Neural crest cell (in vitro differentiated cells): ENCODE measurements at regions not wholly inside any gene's neighbourhood (a gene's known extent, or its start where the extent isn't known, plus 50 kb on each side); places are given as distances from the start of the nearest gene placed in this dataset.

Experiments
- DNase-seq: peaks from one replicate; pipeline ENCODE4 v3.0.0; 2021; ENCODE audit warnings: low read depth, mixed read lengths, low spot score
- H3K27ac Mint-ChIP-seq: one replicate; pipeline ENCODE4 v1.8.0; 2021; ENCODE audit warnings: mild to moderate bottlenecking, mixed read lengths; ENCODE audit not compliant: unreplicated experiment
- H3K27me3 Mint-ChIP-seq: 2 replicates; pipeline ENCODE4 v1.8.0; 2021; ENCODE audit warnings: low read depth, mild to moderate bottlenecking, mixed read lengths
- H3K36me3 Mint-ChIP-seq: 2 replicates; pipeline ENCODE4 v1.8.0; 2021; ENCODE audit warnings: low read depth, mild to moderate bottlenecking, mixed read lengths
- H3K4me1 Mint-ChIP-seq: 2 replicates; pipeline ENCODE4 v1.8.0; 2021; ENCODE audit warnings: mixed read lengths
- H3K4me3 Mint-ChIP-seq: one replicate; pipeline ENCODE4 v1.8.0; 2021; ENCODE audit warnings: mild to moderate bottlenecking, mixed read lengths
- H3K9me3 Mint-ChIP-seq: 2 replicates; pipeline ENCODE4 v1.8.0; 2021; ENCODE audit warnings: mixed read lengths
- TF ChIP-seq, protein P1 (sequence below): fragments of 200-600 bp; sonication (generic); conservative IDR thresholded peaks from 2 replicates; pipeline ENCODE4 v1.5.0; 2021; ENCODE audit warnings: antibody characterized with exemption, mild to moderate bottlenecking

DNA sequence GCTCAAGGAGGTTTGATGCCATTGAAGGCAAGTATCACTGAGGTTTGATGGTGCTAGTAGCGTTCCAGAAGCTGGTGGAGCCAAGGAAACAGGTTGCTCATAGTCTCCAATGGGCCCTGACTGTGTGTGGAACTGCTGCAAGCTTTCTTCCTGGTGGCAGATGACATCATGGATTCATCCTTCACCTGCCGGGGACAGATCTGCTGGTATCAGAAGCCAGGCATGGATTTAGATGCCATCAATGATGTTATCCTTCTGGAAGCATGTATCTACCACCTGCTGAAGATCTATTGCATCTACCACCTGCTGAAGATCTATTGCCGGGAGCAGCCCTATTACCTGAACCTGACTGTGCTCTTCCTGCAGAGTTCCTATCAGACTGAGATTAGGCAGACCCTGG is 734.4 kb downstream of the PLA2G4A start:
- no peak overlapping the region for H3K4me3 Mint-ChIP-seq
- no peaks in the 10 kb centered on the region for H3K4me1 Mint-ChIP-seq
- DNase-seq, result no peak
- no peaks in the 10 kb centered on the region for H3K27me3 Mint-ChIP-seq
- H3K36me3 Mint-ChIP-seq, result no peaks in the 10 kb centered on the region
- TF ChIP-seq, protein P1, sequence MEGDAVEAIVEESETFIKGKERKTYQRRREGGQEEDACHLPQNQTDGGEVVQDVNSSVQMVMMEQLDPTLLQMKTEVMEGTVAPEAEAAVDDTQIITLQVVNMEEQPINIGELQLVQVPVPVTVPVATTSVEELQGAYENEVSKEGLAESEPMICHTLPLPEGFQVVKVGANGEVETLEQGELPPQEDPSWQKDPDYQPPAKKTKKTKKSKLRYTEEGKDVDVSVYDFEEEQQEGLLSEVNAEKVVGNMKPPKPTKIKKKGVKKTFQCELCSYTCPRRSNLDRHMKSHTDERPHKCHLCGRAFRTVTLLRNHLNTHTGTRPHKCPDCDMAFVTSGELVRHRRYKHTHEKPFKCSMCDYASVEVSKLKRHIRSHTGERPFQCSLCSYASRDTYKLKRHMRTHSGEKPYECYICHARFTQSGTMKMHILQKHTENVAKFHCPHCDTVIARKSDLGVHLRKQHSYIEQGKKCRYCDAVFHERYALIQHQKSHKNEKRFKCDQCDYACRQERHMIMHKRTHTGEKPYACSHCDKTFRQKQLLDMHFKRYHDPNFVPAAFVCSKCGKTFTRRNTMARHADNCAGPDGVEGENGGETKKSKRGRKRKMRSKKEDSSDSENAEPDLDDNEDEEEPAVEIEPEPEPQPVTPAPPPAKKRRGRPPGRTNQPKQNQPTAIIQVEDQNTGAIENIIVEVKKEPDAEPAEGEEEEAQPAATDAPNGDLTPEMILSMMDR, result no peak
- no peak overlapping the region for H3K27ac Mint-ChIP-seq
- H3K9me3 Mint-ChIP-seq, result peaks cover 6% of the 10 kb centered on the region

DNA sequence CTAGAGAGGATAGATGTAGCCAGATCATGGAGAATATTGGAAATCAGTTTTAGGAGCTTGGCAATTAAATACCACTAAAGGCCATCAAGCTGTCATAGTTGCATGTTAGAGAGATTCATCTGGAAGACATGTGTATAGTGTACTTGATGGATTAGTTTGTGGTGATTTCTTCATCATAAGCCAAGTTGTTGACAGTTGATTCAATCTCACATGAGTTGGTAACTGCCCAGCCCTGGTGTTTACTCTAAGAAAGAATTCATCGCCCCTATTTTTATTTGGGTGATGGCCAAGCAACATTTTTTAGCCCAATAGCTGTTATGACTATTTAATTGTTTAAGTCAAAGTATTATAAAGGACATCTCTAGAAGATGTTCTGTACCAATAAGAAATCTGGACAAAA is 737.6 kb downstream of the PLA2G4A start:
- no peaks in the 10 kb centered on the region for H3K36me3 Mint-ChIP-seq
- H3K27me3 Mint-ChIP-seq, result no peaks in the 10 kb centered on the region
- H3K9me3 Mint-ChIP-seq, result peaks cover 6% of the 10 kb centered on the region
- H3K27ac Mint-ChIP-seq, result no peak overlapping the region
- no peak overlapping the region for H3K4me3 Mint-ChIP-seq
- no peaks in the 10 kb centered on the region for H3K4me1 Mint-ChIP-seq
- DNase-seq, result no peak
- TF ChIP-seq, protein P1, result no peak

DNA sequence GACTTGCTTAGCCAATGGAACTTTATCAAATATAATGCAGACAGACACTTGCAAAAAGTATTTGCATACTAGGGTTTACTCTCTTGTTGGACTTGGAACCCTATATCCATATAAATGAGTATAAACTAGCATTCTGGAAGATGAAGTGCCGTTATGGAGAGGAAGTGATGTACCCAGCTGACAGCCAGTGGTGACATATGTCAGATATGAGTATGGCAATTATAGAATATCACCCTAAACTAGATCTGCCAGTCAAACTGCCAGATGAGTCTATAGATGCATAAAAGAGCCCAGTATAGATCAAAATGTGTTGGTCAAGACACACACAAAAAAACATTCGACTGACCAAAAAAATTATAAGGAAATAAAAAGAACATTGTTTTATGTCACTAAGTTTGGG is 739.3 kb downstream of the PLA2G4A start:
- H3K9me3 Mint-ChIP-seq, result peaks cover 6% of the 10 kb centered on the region
- H3K4me1 Mint-ChIP-seq, result no peaks in the 10 kb centered on the region
- no peaks in the 10 kb centered on the region for H3K27me3 Mint-ChIP-seq
- no peak for DNase-seq
- H3K4me3 Mint-ChIP-seq, result no peak overlapping the region
- TF ChIP-seq, protein P1, result no peak
- no peak overlapping the region for H3K27ac Mint-ChIP-seq
- H3K36me3 Mint-ChIP-seq, result no peaks in the 10 kb centered on the region

DNA sequence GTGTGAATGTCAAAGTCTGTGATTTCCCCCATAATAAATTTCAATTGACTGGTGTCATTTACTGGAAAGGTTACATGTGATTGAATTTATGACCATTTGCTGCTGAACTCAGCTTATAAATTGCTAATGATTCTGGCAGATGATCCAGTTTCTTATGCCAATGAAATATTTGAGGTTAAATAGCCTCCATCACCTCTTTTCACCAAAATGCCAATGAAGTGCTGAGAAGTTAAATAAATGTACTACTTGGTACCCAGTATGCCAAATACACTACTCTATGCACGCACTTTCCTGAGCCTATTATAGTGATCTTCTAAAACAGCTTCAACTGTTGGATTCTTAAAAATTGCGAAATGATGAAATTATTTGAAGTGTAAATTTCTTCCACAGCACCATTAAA is 741.4 kb downstream of the PLA2G4A start:
- no peaks in the 10 kb centered on the region for H3K27me3 Mint-ChIP-seq
- H3K4me3 Mint-ChIP-seq, result no peak overlapping the region
- no peak overlapping the region for H3K27ac Mint-ChIP-seq
- peaks cover 6% of the 10 kb centered on the region for H3K9me3 Mint-ChIP-seq
- H3K4me1 Mint-ChIP-seq, result peaks cover 2% of the 10 kb centered on the region
- no peaks in the 10 kb centered on the region for H3K36me3 Mint-ChIP-seq
- no peak for DNase-seq
- TF ChIP-seq, protein P1, result no peak

DNA sequence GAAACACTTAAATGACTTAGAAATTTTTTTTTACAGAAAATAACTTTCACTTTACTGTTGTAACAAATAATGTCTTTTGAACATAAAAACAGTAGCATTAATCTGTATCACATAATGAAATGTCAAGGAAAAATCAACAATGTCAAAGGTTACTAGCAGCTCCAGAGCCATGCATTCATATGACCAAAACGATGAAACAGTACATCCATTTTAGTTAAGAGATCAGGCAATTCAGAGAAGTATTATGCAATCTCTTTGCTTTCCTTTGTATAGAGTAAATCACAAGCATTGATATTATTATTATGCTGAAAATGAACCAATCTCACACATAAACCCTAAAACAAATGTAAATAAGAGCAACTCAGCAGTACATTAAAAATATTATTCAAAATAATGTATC is 748.9 kb downstream of the PLA2G4A start:
- Mint-ChIP-seq H3K4me1 (peaks cover 15% of the 10 kb centered on the region), H3K27ac (no peak overlapping the region)
- TF ChIP-seq, protein P1, result no peak

DNA sequence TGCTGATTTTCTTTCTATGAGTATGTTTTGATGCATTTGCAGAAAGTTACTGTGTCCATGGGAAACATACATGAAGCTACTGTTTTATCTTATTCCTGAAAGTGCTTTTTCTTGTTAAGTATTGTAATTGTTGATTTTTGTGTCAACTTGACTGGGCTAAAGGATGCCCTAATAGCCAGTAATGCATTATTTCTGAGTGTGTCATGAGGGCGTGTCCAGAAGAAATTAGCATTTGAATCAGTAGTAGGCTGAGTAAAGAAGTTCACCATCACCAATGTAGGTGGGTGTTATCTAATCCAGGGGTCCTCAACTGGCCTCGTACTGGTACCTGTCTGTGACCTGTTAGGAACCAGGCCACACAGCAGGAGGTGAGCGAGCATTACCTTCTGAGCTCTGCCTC is 760.2 kb downstream of the PLA2G4A start:
- Mint-ChIP-seq H3K4me3 (no peak overlapping the region), H3K27ac (no peak overlapping the region), H3K4me1 (no peaks in the 10 kb centered on the region), H3K9me3 (no peaks in the 10 kb centered on the region), H3K27me3 (no peaks in the 10 kb centered on the region), H3K36me3 (no peaks in the 10 kb centered on the region)
- no peak for DNase-seq
- TF ChIP-seq, protein P1, result no peak

More for the DNA sequence above, 748.9 kb downstream of the PLA2G4A start:
- H3K27me3 Mint-ChIP-seq, result no peaks in the 10 kb centered on the region
- H3K36me3 Mint-ChIP-seq, result no peaks in the 10 kb centered on the region
- DNase-seq, result no peak
- H3K4me3 Mint-ChIP-seq, result no peak overlapping the region
- peaks cover 3% of the 10 kb centered on the region for H3K9me3 Mint-ChIP-seq
